PC-9 (cell line): ENCODE measurements at regions not wholly inside any gene's neighbourhood (a gene's known extent, or its start where the extent isn't known, plus 50 kb on each side); places are given as distances from the start of the nearest gene placed in this dataset.

Experiments
- BruUV-seq: library from RNA; stranded (reverse); fragments of 400-500 nt; replicated peaks from 2 replicates; lab custom pipeline; 2021; lab: Mats Ljungman, UMichigan
- CTCF ChIA-PET: fragments of 300-600 bp; sonication (Branson Sonifier 250); formaldehyde crosslinking; loops from one replicate; lab custom pipeline; 2022; ENCODE audit warnings: antibody characterized with exemption; lab: Charles Lee
- POLR2A ChIA-PET: fragments of 300-600 bp; sonication (Branson Sonifier 250); formaldehyde crosslinking; loops from one replicate; lab custom pipeline; 2022; ENCODE audit warnings: antibody characterized with exemption; ENCODE audit not compliant: unreplicated experiment; lab: Charles Lee
- DNase-seq, 2 experiments: peaks; one replicate each; pipeline versions ENCODE4 v3.0.0 to v3.0.0-alpha.2; 2015 to 2022; ENCODE audit warnings: mixed read lengths in 1 of 2
- H2AFZ ChIP-seq: fragments of 200-600 bp; sonication (generic); 2 replicates; pipeline ENCODE4 v1.8.1; 2017; ENCODE audit warnings: antibody characterized with exemption
- H3F3A ChIP-seq: fragments of 200-600 bp; sonication (generic); 2 replicates; pipeline ENCODE4 v1.8.1; 2017; ENCODE audit warnings: antibody characterized with exemption, mild to moderate bottlenecking, low read depth; ENCODE audit not compliant: insufficient read depth
- H3K27ac ChIP-seq: fragments of 200-600 bp; sonication (generic); 2 replicates; pipeline ENCODE4 v1.6.1; 2016; ENCODE audit warnings: mixed run types
- H3K27me3 ChIP-seq: fragments of 200-600 bp; sonication (generic); 2 replicates; pipeline ENCODE4 v1.6.1; 2016; ENCODE audit warnings: low read depth, mixed run types; ENCODE audit not compliant: insufficient read depth
- H3K36me3 ChIP-seq: fragments of 200-600 bp; sonication (generic); 2 replicates; pipeline ENCODE4 v1.6.1; 2016; ENCODE audit warnings: low read depth, mixed run types
- H3K4me1 ChIP-seq: fragments of 200-600 bp; sonication (generic); replicated peaks from 2 replicates; pipeline ENCODE4 v1.6.1; 2016; ENCODE audit warnings: mixed run types; ENCODE audit not compliant: insufficient read depth
- H3K4me2 ChIP-seq: fragments of 200-600 bp; sonication (generic); 2 replicates; pipeline ENCODE4 v1.6.1; 2017; ENCODE audit warnings: mixed run types
- H3K4me3 ChIP-seq: fragments of 200-600 bp; sonication (generic); 2 replicates; pipeline ENCODE4 v1.6.1; 2016; ENCODE audit warnings: mixed run types
- H3K79me2 ChIP-seq: fragments of 200-600 bp; sonication (generic); 2 replicates; pipeline ENCODE4 v1.6.1; 2017; ENCODE audit warnings: low read depth, mixed run types
- H3K9me2 ChIP-seq: fragments of 200-600 bp; sonication (generic); 2 replicates; pipeline ENCODE4 v1.8.1; 2017; ENCODE audit warnings: mild to moderate bottlenecking; ENCODE audit not compliant: insufficient read depth
- H3K9me3 ChIP-seq: fragments of 200-600 bp; sonication (generic); 2 replicates; pipeline ENCODE4 v1.8.1; 2016; ENCODE audit warnings: low read depth; ENCODE audit not compliant: insufficient read depth
- H4K20me1 ChIP-seq: fragments of 200-600 bp; sonication (generic); 2 replicates; pipeline ENCODE4 v1.8.1; 2017; ENCODE audit not compliant: insufficient read depth
- EZH2 ChIP-seq: fragments of 200-600 bp; sonication (generic); IDR thresholded peaks from 2 replicates; pipeline ENCODE4 v1.8.0; 2017; ENCODE audit warnings: antibody characterized with exemption, low read depth
- intact Hi-C: fragments of 100-400 bp; cut with micrococcal nuclease; formaldehyde crosslinking; loops from one replicate; pipeline ENCODE4 v1.10.0; 2022; ENCODE audit not compliant: unreplicated experiment
- TF ChIP-seq, protein P1 (sequence below): fragments of 200-600 bp; sonication (generic); conservative IDR thresholded peaks from 2 replicates; pipeline ENCODE4 v1.6.1; 2017; ENCODE audit warnings: mixed run types, antibody characterized with exemption, mild to moderate bottlenecking, moderate library complexity

DNA sequence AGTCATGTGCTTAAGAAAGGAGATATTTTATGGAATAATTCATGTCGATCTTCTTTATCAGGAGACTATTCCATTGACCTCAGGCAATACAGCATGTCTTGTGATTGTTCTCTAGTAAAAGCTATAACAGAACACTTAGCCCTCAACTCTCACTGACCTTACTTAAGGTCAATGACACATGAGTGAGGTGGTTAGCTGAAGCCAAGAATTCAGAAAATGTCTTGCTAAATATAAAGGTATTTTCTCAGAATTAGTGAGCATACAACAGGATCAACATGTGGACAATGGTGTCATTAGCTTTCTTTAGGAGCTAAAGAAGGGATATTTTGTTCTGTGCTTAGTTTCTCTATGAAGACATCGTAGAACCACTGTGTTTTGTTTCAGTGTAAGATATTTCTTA, 1730.4 kb upstream of the SLC10A2 start:
- CTCF ChIA-PET: no interaction called here
- Histone ChIP-seq H2AFZ (no peak overlapping the region), H3K27ac (no peak overlapping the region), H3K27me3 (no peaks in the 10 kb centered on the region), H3K4me1 (no peaks in the 10 kb centered on the region), H3K4me3 (no peak overlapping the region), H3K4me2 (no peak overlapping the region), H4K20me1 (no peaks in the 10 kb centered on the region), H3K9me3 (no peaks in the 10 kb centered on the region), H3F3A (no peaks in the 10 kb centered on the region), H3K79me2 (no peaks in the 10 kb centered on the region), H3K9me2 (no peaks in the 10 kb centered on the region), H3K36me3 (no peaks in the 10 kb centered on the region)
- intact Hi-C loops: no loop called here
- DNase-seq: no peak
- POLR2A ChIA-PET: no interaction called here
- BruUV-seq: no TSS peak
- no peak for TF ChIP-seq EZH2
- TF ChIP-seq, protein P1, sequence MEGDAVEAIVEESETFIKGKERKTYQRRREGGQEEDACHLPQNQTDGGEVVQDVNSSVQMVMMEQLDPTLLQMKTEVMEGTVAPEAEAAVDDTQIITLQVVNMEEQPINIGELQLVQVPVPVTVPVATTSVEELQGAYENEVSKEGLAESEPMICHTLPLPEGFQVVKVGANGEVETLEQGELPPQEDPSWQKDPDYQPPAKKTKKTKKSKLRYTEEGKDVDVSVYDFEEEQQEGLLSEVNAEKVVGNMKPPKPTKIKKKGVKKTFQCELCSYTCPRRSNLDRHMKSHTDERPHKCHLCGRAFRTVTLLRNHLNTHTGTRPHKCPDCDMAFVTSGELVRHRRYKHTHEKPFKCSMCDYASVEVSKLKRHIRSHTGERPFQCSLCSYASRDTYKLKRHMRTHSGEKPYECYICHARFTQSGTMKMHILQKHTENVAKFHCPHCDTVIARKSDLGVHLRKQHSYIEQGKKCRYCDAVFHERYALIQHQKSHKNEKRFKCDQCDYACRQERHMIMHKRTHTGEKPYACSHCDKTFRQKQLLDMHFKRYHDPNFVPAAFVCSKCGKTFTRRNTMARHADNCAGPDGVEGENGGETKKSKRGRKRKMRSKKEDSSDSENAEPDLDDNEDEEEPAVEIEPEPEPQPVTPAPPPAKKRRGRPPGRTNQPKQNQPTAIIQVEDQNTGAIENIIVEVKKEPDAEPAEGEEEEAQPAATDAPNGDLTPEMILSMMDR: no peak

DNA sequence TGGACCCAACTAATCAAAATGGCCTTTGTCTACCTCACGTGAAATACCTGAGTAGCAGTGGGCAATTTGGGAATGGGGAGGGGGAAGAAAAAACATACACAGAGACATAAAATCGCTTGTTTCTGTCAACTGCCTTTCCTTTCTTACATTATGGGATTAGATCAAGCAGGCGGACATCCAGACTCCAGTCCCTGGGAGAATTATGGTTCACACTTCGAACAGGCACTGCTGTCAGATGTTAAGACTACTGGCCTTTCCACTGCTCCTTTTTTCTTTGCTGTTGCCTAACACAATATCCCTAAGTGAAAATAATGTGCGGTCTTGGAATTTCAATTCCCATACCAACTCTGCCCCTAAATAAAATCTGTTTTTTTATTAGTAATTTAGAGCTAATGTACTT, 1719.7 kb upstream of the SLC10A2 start:
- no peaks in the 10 kb centered on the region for H3K9me2 ChIP-seq
- H3K27ac ChIP-seq: no peak overlapping the region
- no peaks in the 10 kb centered on the region for H3K4me1 ChIP-seq
- ChIA-PET POLR2A (no interaction called here), CTCF (no interaction called here)
- peak overlapping the region; percentile 58 for H2AFZ ChIP-seq
- H3K27me3 ChIP-seq: no peaks in the 10 kb centered on the region
- DNase-seq: no peak
- no TSS peak for BruUV-seq
- H4K20me1 ChIP-seq: no peaks in the 10 kb centered on the region
- no peaks in the 10 kb centered on the region for H3F3A ChIP-seq
- TF ChIP-seq EZH2: no peak
- TF ChIP-seq, protein P1: no peak
- no peaks in the 10 kb centered on the region for H3K36me3 ChIP-seq
- no peaks in the 10 kb centered on the region for H3K79me2 ChIP-seq
- intact Hi-C loops: no loop called here
- H3K9me3 ChIP-seq: no peaks in the 10 kb centered on the region
- H3K4me3 ChIP-seq: no peak overlapping the region
- H3K4me2 ChIP-seq: no peak overlapping the region

DNA sequence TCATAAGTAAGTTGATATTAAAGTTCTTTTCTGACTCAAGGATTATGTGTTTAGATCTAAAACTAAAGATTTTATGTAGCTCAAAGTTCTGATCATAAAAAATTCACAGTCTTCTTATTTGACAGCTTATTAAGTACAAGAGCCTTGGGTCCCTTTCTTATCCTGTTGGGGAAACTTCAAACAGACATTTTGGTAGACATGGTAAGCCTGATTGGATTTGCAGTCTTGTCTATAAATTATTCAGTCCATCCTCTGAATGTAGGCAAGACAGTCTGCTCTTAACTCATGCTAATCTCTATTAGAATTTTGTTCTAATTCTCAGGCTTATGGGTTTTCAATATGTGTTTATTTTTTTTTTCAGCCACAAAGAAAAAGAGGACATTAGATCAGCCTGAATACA, 1718.7 kb upstream of the SLC10A2 start:
- no peaks in the 10 kb centered on the region for H4K20me1 ChIP-seq
- H3K9me3 ChIP-seq: no peaks in the 10 kb centered on the region
- CTCF ChIA-PET: no interaction called here
- H3F3A ChIP-seq: no peaks in the 10 kb centered on the region
- intact Hi-C loops: no loop called here
- no peak for TF ChIP-seq EZH2
- TF ChIP-seq, protein P1: no peak
- no peaks in the 10 kb centered on the region for H3K4me1 ChIP-seq
- H3K4me3 ChIP-seq: no peak overlapping the region
- POLR2A ChIA-PET: no interaction called here
- no peaks in the 10 kb centered on the region for H3K36me3 ChIP-seq
- H3K79me2 ChIP-seq: no peaks in the 10 kb centered on the region
- no peak overlapping the region for H3K27ac ChIP-seq
- no peaks in the 10 kb centered on the region for H3K27me3 ChIP-seq
- no peaks in the 10 kb centered on the region for H3K9me2 ChIP-seq
- BruUV-seq: no TSS peak
- no peak overlapping the region for H3K4me2 ChIP-seq
- DNase-seq: no peak
- no peak overlapping the region for H2AFZ ChIP-seq
